ENCODE measurements at regions not wholly inside any gene's neighbourhood (a gene's known extent, or its start where the extent isn't known, plus 50 kb on each side); places are given as distances from the start of the nearest gene placed in this dataset.

DNA sequence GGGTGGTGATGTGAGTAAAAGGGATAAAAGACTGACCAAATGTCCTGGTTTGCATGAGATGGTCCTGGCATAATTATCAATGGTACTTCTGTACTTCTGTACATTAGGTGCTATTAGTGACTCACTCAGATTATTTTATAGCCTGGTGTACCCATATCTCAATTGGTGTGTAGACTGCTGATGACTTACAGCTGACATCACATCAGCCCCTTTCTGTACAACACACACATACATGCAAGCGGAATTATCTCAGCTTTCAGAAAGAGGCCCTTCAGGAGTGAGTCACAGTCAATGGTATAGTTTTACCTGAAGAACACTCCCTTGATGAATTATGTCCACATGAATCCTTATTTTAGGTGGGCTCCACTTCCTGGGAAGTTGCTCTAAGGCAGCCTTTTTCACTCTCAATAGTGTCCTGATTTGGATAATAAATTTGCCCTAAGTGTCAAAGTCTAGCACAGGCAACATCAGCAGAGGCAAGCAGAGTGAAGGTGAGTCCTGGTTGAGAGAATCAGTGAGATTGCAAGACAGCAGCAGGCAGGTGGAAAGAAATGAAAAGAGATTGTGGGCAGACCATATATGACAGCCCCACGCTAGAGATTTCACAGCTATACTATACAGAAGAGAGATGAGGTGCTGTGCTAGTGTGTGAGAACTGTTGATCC, 137.0 kb downstream of the ZPLD1 start:
- no peak for DNase-seq (ENCODE audit: extremely low spot score)
- TF ChIP-seq, protein P1, sequence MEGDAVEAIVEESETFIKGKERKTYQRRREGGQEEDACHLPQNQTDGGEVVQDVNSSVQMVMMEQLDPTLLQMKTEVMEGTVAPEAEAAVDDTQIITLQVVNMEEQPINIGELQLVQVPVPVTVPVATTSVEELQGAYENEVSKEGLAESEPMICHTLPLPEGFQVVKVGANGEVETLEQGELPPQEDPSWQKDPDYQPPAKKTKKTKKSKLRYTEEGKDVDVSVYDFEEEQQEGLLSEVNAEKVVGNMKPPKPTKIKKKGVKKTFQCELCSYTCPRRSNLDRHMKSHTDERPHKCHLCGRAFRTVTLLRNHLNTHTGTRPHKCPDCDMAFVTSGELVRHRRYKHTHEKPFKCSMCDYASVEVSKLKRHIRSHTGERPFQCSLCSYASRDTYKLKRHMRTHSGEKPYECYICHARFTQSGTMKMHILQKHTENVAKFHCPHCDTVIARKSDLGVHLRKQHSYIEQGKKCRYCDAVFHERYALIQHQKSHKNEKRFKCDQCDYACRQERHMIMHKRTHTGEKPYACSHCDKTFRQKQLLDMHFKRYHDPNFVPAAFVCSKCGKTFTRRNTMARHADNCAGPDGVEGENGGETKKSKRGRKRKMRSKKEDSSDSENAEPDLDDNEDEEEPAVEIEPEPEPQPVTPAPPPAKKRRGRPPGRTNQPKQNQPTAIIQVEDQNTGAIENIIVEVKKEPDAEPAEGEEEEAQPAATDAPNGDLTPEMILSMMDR (IDR thresholded peaks at IDR 0.05; ENCODE audit: control extremely low read depth, extremely low read depth, low read depth, missing control alignments) = no peak
- ChIA-PET POLR2A (no interaction called here), CTCF (no interaction called here)

DNA sequence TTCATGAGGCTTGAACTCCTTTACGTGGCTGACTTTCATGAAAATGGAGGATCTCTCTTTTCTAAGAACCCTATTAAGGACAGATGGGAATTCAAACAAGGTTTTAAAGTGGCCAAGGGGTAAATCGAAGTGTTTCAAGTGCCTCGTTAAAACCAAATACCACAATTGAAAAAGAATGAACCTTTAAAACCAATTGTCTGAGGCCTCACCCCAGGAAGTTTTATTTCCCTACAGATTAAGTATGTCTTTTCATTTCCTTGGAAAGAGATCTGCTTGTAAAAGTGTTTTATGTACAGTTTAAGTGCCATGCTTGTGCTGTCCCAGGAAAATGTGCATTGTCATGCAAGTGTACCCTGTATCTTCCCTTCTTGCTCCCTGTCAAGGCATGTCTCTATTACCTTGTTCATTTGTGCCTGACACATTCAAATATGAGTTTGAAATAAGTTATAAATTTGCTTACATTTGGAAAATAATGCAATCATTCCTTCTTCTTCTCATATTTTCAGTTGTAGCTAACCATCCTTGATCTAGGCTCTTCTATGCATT, 138.7 kb downstream of the ZPLD1 start:
- ChIA-PET POLR2A (no interaction called here), CTCF (no interaction called here)
- TF ChIP-seq, protein P1 (IDR thresholded peaks at IDR 0.05; ENCODE audit: control extremely low read depth, extremely low read depth, low read depth, missing control alignments) = no peak
- DNase-seq (ENCODE audit: extremely low spot score) = no peak

DNA sequence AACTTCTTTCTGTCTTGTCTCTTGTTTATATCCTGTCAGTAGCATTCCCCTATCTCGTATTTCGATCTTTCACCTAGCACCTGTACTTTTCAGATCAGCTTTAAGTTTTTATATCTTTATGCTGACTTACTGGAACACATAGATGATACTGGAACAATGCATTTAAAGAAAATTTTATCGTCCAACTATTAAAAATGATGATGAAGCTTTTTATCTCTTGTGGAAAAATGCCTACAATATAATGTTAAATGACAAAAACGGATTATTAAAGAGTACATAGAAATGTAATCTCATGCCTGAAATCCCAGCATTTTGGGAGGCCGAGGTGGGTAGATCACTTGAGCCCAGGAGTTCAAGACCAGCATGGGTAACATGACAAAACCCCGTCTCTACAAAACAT, 139.5 kb downstream of the ZPLD1 start:
- no peak for DNase-seq (ENCODE audit: extremely low spot score)
- TF ChIP-seq, protein P1 (IDR thresholded peaks at IDR 0.05; ENCODE audit: control extremely low read depth, extremely low read depth, low read depth, missing control alignments) = no peak
- ChIA-PET CTCF (no interaction called here), POLR2A (no interaction called here)

DNA sequence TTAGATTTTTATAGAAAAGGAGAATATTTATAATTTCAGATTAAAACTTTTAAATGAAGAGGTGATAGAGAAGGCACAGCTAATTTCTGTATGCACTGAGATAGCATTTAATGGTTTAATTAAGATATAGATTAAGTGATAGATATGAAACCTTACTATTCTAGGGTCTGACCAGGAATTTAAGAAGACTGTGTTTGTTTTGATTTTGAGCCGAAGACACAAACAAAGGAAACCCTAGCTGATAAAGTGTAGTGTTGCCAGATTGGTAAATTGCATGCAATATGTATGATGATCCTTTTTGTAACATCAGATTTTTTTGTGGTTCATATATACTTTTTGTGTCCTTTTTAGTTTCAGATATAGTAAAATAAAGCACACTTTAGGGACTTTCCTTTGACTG, 141.8 kb downstream of the ZPLD1 start:
- TF ChIP-seq, protein P1 (IDR thresholded peaks at IDR 0.05; ENCODE audit: control extremely low read depth, extremely low read depth, low read depth, missing control alignments) = no peak
- POLR2A ChIA-PET = no interaction called here
- CTCF ChIA-PET = no interaction called here
- no peak for DNase-seq (ENCODE audit: extremely low spot score)

DNA sequence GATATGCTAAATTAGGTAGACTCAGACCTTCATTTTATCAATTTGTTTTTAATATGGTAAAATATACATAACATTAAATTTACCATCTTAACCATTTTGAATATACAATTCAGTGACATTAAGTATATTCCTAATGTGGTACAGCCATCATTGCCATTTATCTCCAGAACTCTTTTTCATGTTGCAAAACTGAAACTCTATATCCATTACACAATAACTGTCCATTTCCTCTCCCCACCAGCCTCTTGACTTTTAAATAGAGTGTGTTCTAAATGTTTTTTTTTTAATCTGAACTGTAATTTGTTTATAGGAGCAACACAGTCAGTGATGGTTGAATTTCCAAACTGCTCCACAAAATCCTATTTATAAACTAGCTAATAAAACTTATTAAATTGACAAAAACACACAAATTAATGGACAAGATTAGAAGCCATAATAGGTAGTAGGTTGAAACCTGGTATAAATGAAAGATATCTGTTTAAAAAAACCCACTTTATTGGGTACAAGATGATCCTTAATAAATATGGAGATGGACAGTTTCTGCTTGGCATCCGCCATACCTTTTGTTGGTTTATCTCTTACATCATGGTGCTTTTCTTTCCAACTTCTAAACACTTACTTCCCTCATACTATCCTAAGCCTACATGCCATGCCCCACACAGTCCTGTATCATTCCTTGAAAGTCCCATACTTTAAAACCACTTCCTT, 142.4 kb downstream of the ZPLD1 start:
- CTCF ChIA-PET = interaction anchor here (1.2 kb wide), 1 partner anchor 40 kb away, joined by 3 read pairs; no protein-coding TSS in a partner anchor
- TF ChIP-seq, protein P1 (IDR thresholded peaks at IDR 0.05; ENCODE audit: control extremely low read depth, extremely low read depth, low read depth, missing control alignments) = no peak
- POLR2A ChIA-PET = no interaction called here
- DNase-seq (ENCODE audit: extremely low spot score) = no peak

DNA sequence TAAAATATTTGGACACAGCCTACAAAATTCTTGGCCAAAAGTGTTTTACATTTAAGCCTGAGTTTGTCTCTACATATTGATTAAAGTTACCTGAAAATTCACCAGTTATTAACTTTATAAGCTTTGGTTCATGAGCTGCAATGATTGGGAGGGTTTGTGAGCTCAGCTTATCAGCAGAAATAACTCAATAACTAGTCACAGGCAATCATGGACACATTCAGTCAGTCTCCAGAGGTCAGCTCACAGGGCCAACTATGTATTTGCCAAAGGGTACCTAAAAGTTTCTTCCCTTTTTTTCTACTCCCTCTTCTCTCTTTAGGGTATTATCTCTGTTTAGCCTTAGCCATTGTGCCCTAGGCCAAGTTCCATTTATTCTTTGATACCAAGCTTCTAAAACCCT, 145.9 kb downstream of the ZPLD1 start:
- ChIA-PET POLR2A (no interaction called here), CTCF (no interaction called here)
- TF ChIP-seq, protein P1 (IDR thresholded peaks at IDR 0.05; ENCODE audit: control extremely low read depth, extremely low read depth, low read depth, missing control alignments) = no peak
- no peak for DNase-seq (ENCODE audit: extremely low spot score)

Measured in GM10248 (cell line).